ENCODE measurements at regions not wholly inside any gene's neighbourhood (a gene's known extent, or its start where the extent isn't known, plus 50 kb on each side); places are given as distances from the start of the nearest gene placed in this dataset.

- TF ChIP-seq REST (IDR thresholded peaks at IDR 0.05; ENCODE audit: insufficient read depth in 1 of 2, low read depth in 2 of 2, low read length in 2 of 2) (no peak), SIN3A (IDR thresholded peaks at IDR 0.05; ENCODE audit: borderline replicate concordance, insufficient read depth, low read length) (no peak)
These were observed 82.6 kb downstream of the OR2B2 start for GRCh38 chr6:27829453-27830211.

- TF ChIP-seq TAF1 (IDR thresholded peaks at IDR 0.05; ENCODE audit: borderline replicate concordance, insufficient read depth, low read length) = 0 out of 2 replicates have a peak, but pooled peaks have one; percentile 2
- TF ChIP-seq REST (IDR thresholded peaks at IDR 0.05; ENCODE audit: insufficient read depth in 1 of 2, low read depth in 2 of 2, low read length in 2 of 2) = no peak
- no peak for TF ChIP-seq FOXP2 (optimal IDR thresholded peaks at IDR 0.05; ENCODE audit: borderline replicate concordance, extremely low read depth, extremely low read length, insufficient read depth)
These were observed 87.0 kb downstream of the OR2B2 start for GRCh38 chr6:27825025-27825793.

GRCh38 chr6:27824211-27825024, 87.8 kb downstream of the OR2B2 start:
- peak; percentile 43; the same call in 1 of the 2 replicates for TF ChIP-seq TAF1 (IDR thresholded peaks at IDR 0.05; ENCODE audit: borderline replicate concordance, insufficient read depth, low read length)
- TF ChIP-seq POLR2AphosphoS5 (IDR thresholded peaks at IDR 0.05; ENCODE audit: low read depth, low read length) = peak; percentile 81

GRCh38 chr6:27823714-27824210, 88.4 kb downstream of the OR2B2 start:
- TF ChIP-seq POLR2AphosphoS5 (IDR thresholded peaks at IDR 0.05; ENCODE audit: low read depth, low read length) (peak; percentile 71), SIN3A (IDR thresholded peaks at IDR 0.05; ENCODE audit: borderline replicate concordance, insufficient read depth, low read length) (0 out of 2 replicates have a peak, but pooled peaks have one; percentile 17)

- TF ChIP-seq POLR2AphosphoS5 (IDR thresholded peaks at IDR 0.05; ENCODE audit: low read depth, low read length) = no peak
- no peak for TF ChIP-seq REST (IDR thresholded peaks at IDR 0.05; ENCODE audit: insufficient read depth in 1 of 2, low read depth in 2 of 2, low read length in 2 of 2)
- TF ChIP-seq SIN3A (IDR thresholded peaks at IDR 0.05; ENCODE audit: borderline replicate concordance, insufficient read depth, low read length) = no peak
- TF ChIP-seq FOXP2 (optimal IDR thresholded peaks at IDR 0.05; ENCODE audit: borderline replicate concordance, extremely low read depth, extremely low read length, insufficient read depth) = no peak
- no peak for TF ChIP-seq TAF1 (IDR thresholded peaks at IDR 0.05; ENCODE audit: borderline replicate concordance, insufficient read depth, low read length)
These were observed 95.3 kb downstream of the OR2B2 start for GRCh38 chr6:27816906-27817305.
